Smooth muscle cell (in vitro differentiated cells): ENCODE measurements at regions not wholly inside any gene's neighbourhood (a gene's known extent, or its start where the extent isn't known, plus 50 kb on each side); places are given as distances from the start of the nearest gene placed in this dataset.

Source experiments
- DNase-seq: peaks from one replicate; lab custom pipeline; 2025; ENCODE audit not compliant: unreplicated experiment; lab: John Stamatoyannopoulos, UW
- H2AFZ ChIP-seq: fragments of 200-600 bp; sonication (generic); 2 replicates; pipeline ENCODE4 v1.6.0; 2016; ENCODE audit warnings: antibody characterized with exemption, low read depth, mild to moderate bottlenecking
- H3F3A ChIP-seq: fragments of 200-600 bp; sonication (generic); 2 replicates; pipeline ENCODE4 v1.6.0; 2017; ENCODE audit warnings: antibody characterized with exemption, low read depth
- H3K27ac ChIP-seq: fragments of 200-600 bp; sonication (generic); 2 replicates; pipeline ENCODE4 v1.5.1; 2016; ENCODE audit warnings: low read depth, mild to moderate bottlenecking
- H3K27me3 ChIP-seq: fragments of 200-600 bp; sonication (generic); 2 replicates; pipeline ENCODE4 v1.6.1; 2016; ENCODE audit warnings: low read depth, mild to moderate bottlenecking
- H3K36me3 ChIP-seq: fragments of 200-600 bp; sonication (generic); 2 replicates; pipeline ENCODE4 v1.5.1; 2016; ENCODE audit warnings: low read depth
- H3K4me1 ChIP-seq: fragments of 200-600 bp; sonication (generic); 2 replicates; pipeline ENCODE4 v1.5.1; 2016; ENCODE audit warnings: low read depth
- H3K4me2 ChIP-seq: fragments of 200-600 bp; sonication (generic); 2 replicates; pipeline ENCODE4 v1.6.0; 2016; ENCODE audit warnings: mild to moderate bottlenecking
- H3K4me3 ChIP-seq: fragments of 200-600 bp; sonication (generic); 2 replicates; pipeline ENCODE4 v1.5.1; 2016; ENCODE audit warnings: mild to moderate bottlenecking
- H3K79me2 ChIP-seq: fragments of 200-600 bp; sonication (generic); 2 replicates; pipeline ENCODE4 v1.6.0; 2016; ENCODE audit warnings: low read depth, mild to moderate bottlenecking
- H3K9ac ChIP-seq: fragments of 200-600 bp; sonication (generic); 2 replicates; pipeline ENCODE4 v1.6.0; 2016; ENCODE audit warnings: low read depth
- H3K9me3 ChIP-seq: fragments of 200-600 bp; sonication (generic); replicated peaks from 2 replicates; pipeline ENCODE4 v1.5.1; 2016; ENCODE audit warnings: low read depth
- H4K20me1 ChIP-seq: fragments of 200-600 bp; sonication (generic); 2 replicates; pipeline ENCODE4 v1.6.0; 2016; ENCODE audit warnings: low read depth
- CTCF ChIP-seq: fragments of 200-600 bp; sonication (generic); IDR thresholded peaks from 2 replicates; pipeline ENCODE4 v1.5.1; 2017; ENCODE audit warnings: borderline replicate concordance, mild to moderate bottlenecking, antibody characterized with exemption; ENCODE audit not compliant: insufficient read depth, poor library complexity, severe bottlenecking
- WGBS: methylation state at CpG from one replicate; pipeline ENCODE4 v1.1.7; 2016; ENCODE audit warnings: low lambda C conversion rate; 5-methylcytosine and 5-hydroxymethylcytosine counted together

DNA sequence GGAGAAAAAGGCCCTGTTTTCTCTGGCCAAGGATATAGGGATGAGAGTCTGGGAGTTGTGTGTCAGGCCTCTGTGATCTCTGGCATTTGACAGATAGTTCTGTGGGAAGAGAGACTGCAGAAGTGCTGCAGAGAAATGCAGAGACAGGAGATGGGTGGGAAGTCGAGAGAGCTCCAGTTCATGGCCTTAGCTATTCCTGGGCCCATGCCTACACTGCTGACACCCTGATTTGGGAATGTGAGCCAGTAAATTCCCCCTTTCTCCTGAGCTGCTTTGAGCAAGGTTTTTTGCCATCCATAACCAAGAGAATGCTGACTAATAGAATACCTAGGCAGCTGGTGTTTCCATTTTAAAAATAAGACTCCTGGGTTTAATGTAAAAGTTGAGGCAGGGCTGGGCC lies 59.3 kb downstream of the EBLN2 start:
- Histone ChIP-seq H3K27ac (no peak overlapping the region), H3K4me1 (no peaks in the 10 kb centered on the region), H3K4me2 (no peak overlapping the region), H3K36me3 (no peaks in the 10 kb centered on the region), H3K4me3 (no peak overlapping the region), H3F3A (no peaks in the 10 kb centered on the region), H4K20me1 (no peaks in the 10 kb centered on the region), H3K9me3 (no peaks in the 10 kb centered on the region), H3K9ac (no peak overlapping the region), H2AFZ (no peak overlapping the region), H3K27me3 (no peaks in the 10 kb centered on the region), H3K79me2 (no peaks in the 10 kb centered on the region)
- 88% methylated on average over 1 of the region's 1 CpG for WGBS
- TF ChIP-seq CTCF: no peak
- DNase-seq: no peak

DNA sequence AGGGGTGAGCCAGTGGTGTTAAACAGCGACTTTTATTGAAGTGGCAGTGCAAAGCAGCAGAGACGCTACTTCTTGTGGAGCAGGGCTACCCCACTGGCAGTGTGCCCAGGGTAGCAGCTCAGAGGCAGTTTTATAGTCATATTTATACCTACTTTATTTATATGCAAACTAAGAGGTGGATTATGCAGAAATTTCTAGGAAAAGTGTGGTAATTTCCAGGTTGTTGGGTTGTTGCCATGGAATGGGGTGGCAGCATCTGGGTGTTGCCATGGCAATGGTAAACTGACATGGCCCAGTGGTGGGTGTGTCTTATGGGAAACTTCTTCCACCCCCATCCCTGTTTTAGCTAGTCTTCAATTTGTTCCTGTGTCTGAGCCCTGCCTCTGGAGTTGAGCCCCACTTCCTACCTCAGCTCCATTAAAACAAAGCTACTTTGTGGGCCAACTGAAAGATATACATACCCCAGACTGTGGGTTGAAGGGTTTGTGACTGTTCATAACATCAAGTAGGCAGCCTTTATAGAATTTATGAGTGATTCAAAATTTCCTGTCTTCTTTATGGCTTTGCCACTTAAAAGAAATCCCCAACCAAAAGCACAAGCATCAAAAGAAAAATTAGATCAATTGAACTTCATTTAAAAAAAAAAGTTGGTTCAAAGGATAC lies 60.3 kb downstream of the EBLN2 start:
- Histone ChIP-seq H3K36me3 (no peaks in the 10 kb centered on the region), H3K27me3 (no peaks in the 10 kb centered on the region), H3K4me1 (no peaks in the 10 kb centered on the region), H3K9me3 (no peaks in the 10 kb centered on the region), H2AFZ (no peak overlapping the region), H4K20me1 (no peaks in the 10 kb centered on the region), H3K9ac (no peak overlapping the region), H3K4me2 (no peak overlapping the region), H3K79me2 (no peaks in the 10 kb centered on the region), H3K27ac (no peak overlapping the region), H3K4me3 (no peak overlapping the region), H3F3A (no peaks in the 10 kb centered on the region)
- WGBS: 96% methylated on average over 2 of the region's 2 CpGs
- TF ChIP-seq CTCF: no peak
- DNase-seq: no peak

DNA sequence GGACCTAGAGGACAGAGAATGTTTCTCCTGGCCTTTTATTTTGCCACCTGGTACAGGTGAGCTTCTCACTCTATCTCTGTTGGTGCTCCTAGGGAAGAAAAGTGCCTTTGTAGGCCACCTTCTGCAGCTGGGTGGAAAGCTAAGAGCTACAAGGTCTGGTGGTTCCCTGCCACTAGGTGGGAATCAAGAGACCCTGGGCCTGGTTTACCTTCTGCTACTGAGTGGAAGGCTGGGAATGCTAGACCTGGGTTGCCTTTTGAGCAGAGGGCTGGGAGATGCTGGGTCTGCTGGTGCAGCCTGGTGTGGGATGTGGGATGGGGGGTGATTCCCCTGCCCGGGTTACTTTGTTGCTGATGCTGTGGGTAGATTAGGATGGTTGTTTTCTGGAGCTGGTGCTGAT lies 72.6 kb downstream of the EBLN2 start:
- no peak overlapping the region for H3K27ac ChIP-seq
- H3K9ac ChIP-seq: no peak overlapping the region
- H3F3A ChIP-seq: no peaks in the 10 kb centered on the region
- peaks cover 13% of the 10 kb centered on the region for H3K27me3 ChIP-seq
- no peaks in the 10 kb centered on the region for H3K36me3 ChIP-seq
- H3K4me3 ChIP-seq: no peak overlapping the region
- no peak for TF ChIP-seq CTCF
- no peaks in the 10 kb centered on the region for H4K20me1 ChIP-seq
- H2AFZ ChIP-seq: no peak overlapping the region
- 77% methylated on average over 1 of the region's 1 CpG for WGBS
- H3K4me1 ChIP-seq: no peaks in the 10 kb centered on the region
- no peak for DNase-seq
- H3K9me3 ChIP-seq: no peaks in the 10 kb centered on the region
- no peaks in the 10 kb centered on the region for H3K79me2 ChIP-seq
- H3K4me2 ChIP-seq: no peak overlapping the region

DNA sequence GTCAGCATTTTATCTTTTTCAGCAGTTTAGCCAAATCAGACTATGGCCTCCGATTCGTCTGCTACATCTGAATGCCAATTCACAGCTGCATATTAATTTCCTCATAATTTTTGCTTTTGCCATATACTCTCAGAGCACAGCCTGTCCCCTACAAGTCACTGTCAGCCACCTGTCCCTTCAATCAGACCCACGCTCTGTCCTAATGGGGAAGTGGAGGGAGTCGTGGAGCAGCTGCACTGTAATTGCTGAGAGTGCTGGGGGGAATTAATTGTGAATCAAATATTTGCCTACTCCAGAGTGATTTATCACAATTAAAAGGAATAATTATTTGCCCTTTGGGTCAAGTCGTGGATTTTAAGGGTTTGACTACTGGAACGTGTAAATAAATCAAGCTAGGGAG lies 75.5 kb downstream of the EBLN2 start:
- Histone ChIP-seq H3K27me3 (no peaks in the 10 kb centered on the region), H3F3A (no peaks in the 10 kb centered on the region), H4K20me1 (no peaks in the 10 kb centered on the region), H3K27ac (no peak overlapping the region), H3K4me1 (no peaks in the 10 kb centered on the region), H3K79me2 (no peaks in the 10 kb centered on the region), H3K4me2 (no peak overlapping the region), H3K9me3 (no peaks in the 10 kb centered on the region), H3K9ac (no peak overlapping the region), H2AFZ (no peak overlapping the region), H3K4me3 (no peak overlapping the region), H3K36me3 (no peaks in the 10 kb centered on the region)
- 92% methylated on average over 6 of the region's 6 CpGs for WGBS
- no peak for TF ChIP-seq CTCF
- no peak for DNase-seq
